ENCODE measurements at regions not wholly inside any gene's neighbourhood (a gene's known extent, or its start where the extent isn't known, plus 50 kb on each side); places are given as distances from the start of the nearest gene placed in this dataset.

GRCh38 chr5:6066016-6066415, 312.3 kb downstream of the MED10 start:
- TF ChIP-seq ZNF549 (tag by site-specific recombination; IDR thresholded peaks at IDR 0.05): no peak
- TF ChIP-seq ZNF350 (tag by site-specific recombination; IDR thresholded peaks at IDR 0.05): no peak
- no peak for TF ChIP-seq ZEB2 (tag by site-specific recombination; IDR thresholded peaks at IDR 0.05)
- no peak for TF ChIP-seq ZNF621 (tag by site-specific recombination; IDR thresholded peaks at IDR 0.05)
- TF ChIP-seq ZNF426 (tag by site-specific recombination; IDR thresholded peaks at IDR 0.05): no peak
- TF ChIP-seq ZNF600 (tag by site-specific recombination; IDR thresholded peaks at IDR 0.05): no peak
- TF ChIP-seq ZNF274 (IDR thresholded peaks at IDR 0.05; ENCODE audit: low read length): no peak
- no peak for TF ChIP-seq ZNF274 (tag by site-specific recombination; IDR thresholded peaks at IDR 0.05; ENCODE audit: borderline replicate concordance)
- no peak for TF ChIP-seq ZNF366 (tag by site-specific recombination; conservative IDR thresholded peaks at IDR 0.05)
- no peak for TF ChIP-seq FEZF1 (tag by site-specific recombination; IDR thresholded peaks at IDR 0.05)
- TF ChIP-seq, protein P1, sequence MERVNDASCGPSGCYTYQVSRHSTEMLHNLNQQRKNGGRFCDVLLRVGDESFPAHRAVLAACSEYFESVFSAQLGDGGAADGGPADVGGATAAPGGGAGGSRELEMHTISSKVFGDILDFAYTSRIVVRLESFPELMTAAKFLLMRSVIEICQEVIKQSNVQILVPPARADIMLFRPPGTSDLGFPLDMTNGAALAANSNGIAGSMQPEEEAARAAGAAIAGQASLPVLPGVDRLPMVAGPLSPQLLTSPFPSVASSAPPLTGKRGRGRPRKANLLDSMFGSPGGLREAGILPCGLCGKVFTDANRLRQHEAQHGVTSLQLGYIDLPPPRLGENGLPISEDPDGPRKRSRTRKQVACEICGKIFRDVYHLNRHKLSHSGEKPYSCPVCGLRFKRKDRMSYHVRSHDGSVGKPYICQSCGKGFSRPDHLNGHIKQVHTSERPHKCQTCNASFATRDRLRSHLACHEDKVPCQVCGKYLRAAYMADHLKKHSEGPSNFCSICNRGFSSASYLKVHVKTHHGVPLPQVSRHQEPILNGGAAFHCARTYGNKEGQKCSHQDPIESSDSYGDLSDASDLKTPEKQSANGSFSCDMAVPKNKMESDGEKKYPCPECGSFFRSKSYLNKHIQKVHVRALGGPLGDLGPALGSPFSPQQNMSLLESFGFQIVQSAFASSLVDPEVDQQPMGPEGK (tag by site-specific recombination; IDR thresholded peaks at IDR 0.05): no peak
- no peak for TF ChIP-seq ZNF514 (tag by site-specific recombination; IDR thresholded peaks at IDR 0.05)
- TF ChIP-seq MZF1 (tag by site-specific recombination; IDR thresholded peaks at IDR 0.05; ENCODE audit: borderline replicate concordance): no peak
- no peak for TF ChIP-seq ZNF16 (tag by site-specific recombination; IDR thresholded peaks at IDR 0.05; ENCODE audit: low read depth)
- TF ChIP-seq ZNF433 (tag by site-specific recombination; IDR thresholded peaks at IDR 0.05; ENCODE audit: low read depth): no peak
- TF ChIP-seq ZNF629 (tag by site-specific recombination; IDR thresholded peaks at IDR 0.05): no peak
- no peak overlapping the region for H3K4me3 ChIP-seq (ENCODE audit: low read depth, low read length)
- no peaks in the 10 kb centered on the region for H3K9me3 ChIP-seq (ENCODE audit: control insufficient read depth, insufficient read depth, low read depth, low read length)
- POLR2A ChIA-PET: no interaction called here
- no peak overlapping the region for H3K27ac ChIP-seq (ENCODE audit: extremely low read depth, low read depth, low read length)
- H3K36me3 ChIP-seq (ENCODE audit: control insufficient read depth in 2 of 2, insufficient read depth in 1 of 2, low read length in 2 of 2): no peaks in the 10 kb centered on the region
- no peaks in the 10 kb centered on the region for H3K4me1 ChIP-seq (ENCODE audit: control insufficient read depth, insufficient read depth, low read length)
- CTCF ChIA-PET: no interaction called here

GRCh38 chr5:6059137-6059800, 319.1 kb downstream of the MED10 start:
- CTCF ChIA-PET: no interaction called here
- H3K27ac ChIP-seq (ENCODE audit: extremely low read depth, low read depth, low read length): no peak overlapping the region

More at GRCh38 chr5:6059137-6059800, 319.1 kb downstream of the MED10 start:
- H3K9me3 ChIP-seq (ENCODE audit: control insufficient read depth, insufficient read depth, low read depth, low read length): no peaks in the 10 kb centered on the region
- TF ChIP-seq YY2 (tag by site-specific recombination; IDR thresholded peaks at IDR 0.05) (no peak), ZNF513 (tag by site-specific recombination; IDR thresholded peaks at IDR 0.05) (no peak), ZNF76 (tag by site-specific recombination; IDR thresholded peaks at IDR 0.05; ENCODE audit: borderline replicate concordance, low read depth) (no peak), YY1 (tag by site-specific recombination; IDR thresholded peaks at IDR 0.05) (no peak), TSHZ1 (tag by site-specific recombination; IDR thresholded peaks at IDR 0.05; ENCODE audit: borderline replicate concordance) (no peak), ZNF10 (tag by site-specific recombination; IDR thresholded peaks at IDR 0.05) (no peak), ZNF132 (tag by site-specific recombination; IDR thresholded peaks at IDR 0.05; ENCODE audit: borderline replicate concordance) (no peak), ZNF571 (tag by site-specific recombination; IDR thresholded peaks at IDR 0.05) (no peak), KLF8 (tag by site-specific recombination; IDR thresholded peaks at IDR 0.05) (no peak)
- H3K4me3 ChIP-seq (ENCODE audit: low read depth, low read length): no peak overlapping the region
- no peaks in the 10 kb centered on the region for H3K4me1 ChIP-seq (ENCODE audit: control insufficient read depth, insufficient read depth, low read length)
- POLR2A ChIA-PET: no interaction called here
- H3K36me3 ChIP-seq (ENCODE audit: control insufficient read depth in 2 of 2, insufficient read depth in 1 of 2, low read length in 2 of 2): no peaks in the 10 kb centered on the region
